ENCODE measurements at regions not wholly inside any gene's neighbourhood (a gene's known extent, or its start where the extent isn't known, plus 50 kb on each side); places are given as distances from the start of the nearest gene placed in this dataset.

GRCh38 chr6:145497006-145497405 is 238.3 kb downstream of the EPM2A start:
- DNase-seq: no peak

DNA sequence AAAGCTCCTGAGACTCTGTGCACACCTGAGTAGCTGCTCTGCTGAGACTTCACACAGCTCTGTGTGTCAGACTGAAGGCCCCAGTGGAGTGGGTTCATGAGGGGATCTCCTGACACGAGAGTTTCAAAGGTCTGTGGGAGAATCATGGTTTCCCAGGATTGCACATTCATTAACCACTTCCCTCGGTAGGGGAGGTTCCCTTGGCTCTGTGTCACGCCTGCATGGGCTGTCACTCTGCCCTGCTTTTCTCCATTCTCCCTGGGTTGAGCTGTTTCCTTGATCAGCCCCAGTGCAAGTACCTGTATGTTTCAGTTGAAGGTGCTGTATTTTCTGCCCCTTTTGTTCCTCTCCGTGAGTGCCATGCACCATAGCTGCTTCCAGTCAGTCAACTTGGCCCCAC is 236.9 kb downstream of the EPM2A start:
- DNase-seq: no peak

DNA sequence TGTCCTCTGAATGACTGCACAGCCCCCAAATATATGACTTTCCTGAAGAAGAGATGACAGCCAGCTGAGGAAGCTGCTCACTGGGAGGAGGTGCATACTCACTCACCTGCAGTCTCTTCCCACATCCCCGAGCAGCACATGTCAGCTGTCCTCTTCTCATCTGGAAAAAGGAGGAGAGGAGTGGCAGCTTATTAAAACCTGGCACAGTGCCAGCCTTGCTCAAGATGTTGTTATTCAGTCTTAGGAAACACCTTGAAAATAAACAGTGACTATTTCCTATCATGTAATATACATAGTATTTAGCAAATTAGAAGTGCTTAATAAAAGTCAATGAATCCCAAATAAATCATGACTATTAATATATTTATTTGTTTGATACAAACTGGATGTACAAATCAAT is 232.9 kb downstream of the EPM2A start:
- no peak for DNase-seq

GRCh38 chr6:145506136-145506535 is 229.2 kb downstream of the EPM2A start:
- DNase-seq: no peak

DNA sequence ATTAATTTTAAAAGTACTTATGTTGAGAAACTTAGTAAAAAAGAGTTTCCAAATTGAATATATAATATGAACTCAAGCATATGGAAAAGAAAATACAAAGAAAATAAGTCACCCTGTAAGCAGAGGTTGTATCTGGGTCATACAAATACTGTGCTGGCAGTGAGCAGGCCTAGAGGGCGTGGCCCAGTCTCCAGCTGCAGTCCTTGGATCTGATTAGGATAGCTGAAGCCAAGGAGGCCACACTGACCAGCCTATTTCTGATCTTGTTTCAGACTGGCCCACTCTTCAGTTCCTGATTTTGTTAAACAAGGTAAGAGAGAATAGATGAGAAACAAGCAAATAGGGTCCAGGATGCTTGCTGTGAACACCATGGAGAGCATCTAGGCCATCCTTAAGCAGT is 228.8 kb downstream of the EPM2A start:
- no peak for DNase-seq

DNA sequence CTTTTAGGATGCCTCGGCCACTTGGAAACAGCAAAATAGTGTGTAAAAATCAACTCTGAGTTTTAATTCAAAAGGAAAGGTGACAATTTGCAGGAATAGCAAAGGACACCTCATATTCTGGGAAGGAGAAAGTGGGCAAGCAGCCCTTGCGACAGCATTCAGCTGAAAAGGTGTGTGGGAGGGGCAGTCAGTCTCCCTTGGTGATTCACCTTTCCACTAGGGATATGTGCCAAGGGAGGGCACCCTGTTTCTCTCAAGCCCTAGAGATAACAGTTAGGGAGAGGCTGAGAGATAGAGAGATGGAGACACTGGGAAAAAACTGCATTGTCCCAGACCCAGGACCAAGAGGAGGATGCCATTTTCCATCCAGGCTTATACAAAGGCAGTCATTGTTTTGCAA is 228.1 kb downstream of the EPM2A start:
- no peak for DNase-seq

GRCh38 chr6:145508107-145508506 is 227.2 kb downstream of the EPM2A start:
- no peak for DNase-seq

- DNase-seq: no peak
Observed at GRCh38 chr6:145517492-145517891, 217.8 kb downstream of the EPM2A start.

DNA sequence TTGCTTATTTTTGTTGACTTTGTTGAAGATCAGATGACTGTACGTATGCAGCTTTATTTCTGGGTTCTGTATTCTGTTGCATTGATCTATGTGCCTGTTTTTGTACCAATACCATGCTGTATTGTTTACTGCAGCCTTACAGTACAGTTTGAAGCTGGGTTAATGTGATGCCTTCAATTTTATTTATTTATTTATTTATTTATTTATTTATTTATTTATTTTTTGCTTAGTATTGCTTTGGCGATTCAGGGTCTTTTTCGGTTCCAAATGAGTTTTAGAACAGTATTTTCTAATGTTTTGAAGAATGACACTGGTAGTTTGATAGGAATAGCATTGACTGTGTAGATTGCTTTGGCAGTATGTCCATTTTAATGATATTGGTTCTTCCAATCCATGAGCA is 210.3 kb downstream of the EPM2A start:
- DNase-seq: no peak

DNA sequence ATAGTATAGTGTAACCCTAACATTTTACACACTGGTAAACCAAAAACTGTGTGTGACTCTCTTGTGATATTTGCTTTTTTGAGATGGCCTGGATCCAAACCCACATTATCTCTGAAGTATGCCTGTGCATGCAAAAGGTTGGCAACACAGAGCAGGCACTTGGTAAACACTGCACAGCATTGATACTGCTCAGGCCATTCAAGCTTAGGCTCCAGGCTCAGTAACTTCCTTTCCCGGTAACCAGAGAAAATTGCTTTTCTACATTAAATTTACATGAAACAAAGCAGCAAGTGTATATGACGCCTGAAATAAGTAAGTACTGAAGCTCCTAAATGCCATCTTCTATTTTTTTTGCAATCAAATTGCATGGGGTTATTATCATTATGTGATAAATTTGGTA is 205.7 kb downstream of the EPM2A start:
- no peak for DNase-seq

- DNase-seq: no peak
Observed at GRCh38 chr6:145530454-145530853, 204.9 kb downstream of the EPM2A start.

DNA sequence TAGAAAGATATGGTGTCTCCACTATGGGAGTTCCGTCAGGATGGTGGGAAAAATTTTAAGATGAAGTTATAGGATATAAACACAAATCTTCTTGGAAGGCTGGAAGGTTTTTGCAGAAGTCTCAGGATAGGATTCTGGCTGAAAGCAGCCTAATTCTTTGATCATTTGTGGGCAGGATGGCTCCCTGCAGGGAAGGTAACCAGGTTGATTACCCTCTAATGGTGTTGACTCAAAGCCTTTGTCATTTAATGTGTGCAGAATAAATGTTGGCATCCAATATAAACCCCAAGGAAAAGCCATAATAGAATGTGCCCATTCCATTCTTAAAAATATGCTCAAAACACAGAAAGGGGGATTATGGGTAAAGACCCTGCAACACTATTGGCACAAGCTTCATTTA is 204.3 kb downstream of the EPM2A start:
- no peak for DNase-seq

DNA sequence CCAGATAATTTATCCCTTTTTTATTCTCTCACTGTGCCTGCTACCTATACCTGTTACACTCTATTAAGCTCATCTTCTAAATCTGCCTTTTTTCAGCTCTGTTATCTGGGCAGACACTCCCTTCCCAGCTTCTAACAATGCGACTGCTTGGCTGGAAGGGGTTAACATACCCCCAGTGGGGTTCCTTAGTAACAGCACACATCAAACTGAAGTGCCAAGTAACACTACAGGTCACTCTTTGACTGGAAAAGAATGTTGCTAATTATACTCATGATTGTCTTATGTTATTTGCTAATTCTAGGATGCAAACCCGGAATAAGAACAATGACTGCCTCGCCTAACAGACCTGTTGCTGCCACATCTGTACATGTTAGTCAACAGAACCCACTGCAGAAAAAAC is 203.5 kb downstream of the EPM2A start:
- no peak for DNase-seq

DNA sequence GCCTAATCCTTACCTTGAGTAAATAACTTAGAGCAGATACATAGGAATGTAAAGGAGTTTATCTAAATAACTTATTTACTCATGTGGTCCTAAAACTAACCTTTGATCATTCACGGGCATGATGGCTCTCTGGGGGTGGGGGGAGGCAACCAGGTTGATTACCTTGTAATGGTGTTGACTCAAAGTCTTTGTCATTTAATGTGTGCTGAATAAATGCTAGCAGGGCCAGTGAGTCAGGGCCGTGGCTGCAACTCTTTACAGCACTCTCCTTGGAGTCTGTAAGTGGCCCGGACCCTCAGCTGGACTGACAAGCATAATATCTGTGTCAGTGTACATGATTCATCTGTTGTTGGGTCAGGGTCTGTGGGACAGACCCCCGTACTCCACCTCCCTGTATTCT is 203.0 kb downstream of the EPM2A start:
- DNase-seq: no peak

- DNase-seq: no peak
Observed at GRCh38 chr6:145534989-145535388, 200.3 kb downstream of the EPM2A start.

DNA sequence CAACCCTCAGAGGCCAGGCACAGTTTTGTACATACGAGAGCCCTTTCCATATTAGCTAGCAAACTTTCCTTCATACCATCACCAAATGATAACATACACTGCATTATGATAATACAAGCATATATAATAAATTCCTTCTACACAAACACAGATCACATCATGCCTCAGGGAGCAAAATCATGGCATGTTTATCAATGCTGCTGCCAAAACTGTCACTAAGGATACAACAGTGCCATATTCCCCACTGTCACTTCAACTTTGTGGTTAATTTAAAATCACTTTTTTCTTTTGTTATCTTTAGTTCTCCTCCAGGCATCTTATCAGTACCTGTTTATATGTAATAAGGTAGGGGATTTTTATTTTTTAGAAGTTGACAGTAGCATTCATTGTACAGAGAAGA is 196.3 kb downstream of the EPM2A start:
- no peak for DNase-seq

- DNase-seq: no peak
Observed at GRCh38 chr6:145539831-145540230, 195.5 kb downstream of the EPM2A start.

GRCh38 chr6:145540741-145541140 is 194.6 kb downstream of the EPM2A start:
- DNase-seq: no peak

DNA sequence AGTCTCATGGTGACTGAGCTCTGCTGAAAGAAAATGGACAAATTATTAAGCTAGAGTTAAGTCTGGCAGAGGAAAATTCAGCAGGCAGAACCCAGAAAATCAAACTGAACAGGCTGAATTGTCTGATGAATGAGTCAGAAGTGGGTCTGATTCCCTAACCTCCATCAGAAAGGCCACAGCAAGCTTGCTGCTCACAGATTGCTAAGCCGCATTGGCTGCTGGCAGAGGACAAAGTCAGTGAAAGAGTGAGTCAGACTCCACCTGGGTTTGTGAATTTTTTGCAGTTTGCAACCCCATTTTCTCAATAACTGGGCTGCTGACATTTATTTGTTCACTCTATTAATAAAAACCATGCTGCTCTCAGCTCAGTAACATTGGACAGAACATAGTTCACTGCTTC is 191.3 kb downstream of the EPM2A start:
- no peak for DNase-seq

DNA sequence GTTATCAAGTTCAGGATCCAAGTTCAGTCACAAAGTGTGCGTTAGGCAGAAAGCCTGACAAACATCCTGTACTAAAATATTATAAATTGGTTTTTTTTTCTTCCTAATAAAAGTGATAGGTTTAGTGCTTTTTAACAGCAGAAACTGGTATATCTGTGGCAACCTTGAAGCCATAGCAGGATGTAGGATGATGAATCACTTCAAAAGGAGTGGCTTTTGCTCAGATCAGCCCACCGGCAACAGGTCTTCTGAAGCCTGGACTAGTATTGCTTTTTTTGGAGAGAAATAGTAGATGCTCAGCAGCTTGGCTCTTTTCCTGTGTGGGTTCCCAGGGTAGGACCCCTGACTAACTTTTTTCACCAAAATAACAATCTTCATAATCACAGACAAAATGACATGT is 190.8 kb downstream of the EPM2A start:
- DNase-seq: no peak

GRCh38 chr6:145546265-145546664 is 189.1 kb downstream of the EPM2A start:
- DNase-seq: no peak

DNA sequence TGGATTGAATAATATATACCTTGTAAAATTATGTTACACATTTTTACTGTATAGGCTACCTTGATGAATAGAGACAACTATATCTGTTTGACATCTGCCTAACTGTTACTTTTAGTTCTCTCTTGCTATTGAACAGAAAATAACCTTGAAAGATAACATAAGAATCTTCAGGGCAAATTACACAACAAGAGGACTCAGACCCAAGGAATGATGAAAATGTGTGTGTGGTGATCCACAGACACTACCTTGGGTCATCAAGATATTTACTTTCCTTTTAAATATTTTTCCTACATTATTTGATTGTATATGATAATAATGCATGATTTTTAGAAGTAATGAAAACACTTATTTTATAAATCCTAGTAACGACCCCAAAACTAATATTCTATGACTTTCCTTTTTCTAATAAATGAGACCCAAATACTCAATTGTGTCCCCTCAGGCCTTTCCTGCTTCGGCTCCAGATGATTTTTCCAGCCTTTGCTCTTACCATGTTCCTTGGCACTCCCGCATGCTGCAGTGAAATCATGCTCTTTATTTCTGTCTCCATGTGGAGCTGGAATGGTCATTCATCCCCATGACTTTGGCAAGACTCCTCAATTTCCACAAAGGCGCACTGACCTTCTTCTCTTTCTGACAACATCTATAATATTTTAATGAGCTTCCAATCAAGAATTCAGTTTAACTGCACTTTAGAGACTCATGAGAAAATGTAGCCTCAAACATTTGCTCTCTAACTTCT is 187.6 kb downstream of the EPM2A start:
- DNase-seq: no peak

GRCh38 chr6:145548933-145549648 is 186.2 kb downstream of the EPM2A start:
- DNase-seq: no peak

GRCh38 chr6:145551164-145551563 is 184.2 kb downstream of the EPM2A start:
- DNase-seq: no peak
